ENCODE measurements at regions not wholly inside any gene's neighbourhood (a gene's known extent, or its start where the extent isn't known, plus 50 kb on each side); places are given as distances from the start of the nearest gene placed in this dataset.

DNA sequence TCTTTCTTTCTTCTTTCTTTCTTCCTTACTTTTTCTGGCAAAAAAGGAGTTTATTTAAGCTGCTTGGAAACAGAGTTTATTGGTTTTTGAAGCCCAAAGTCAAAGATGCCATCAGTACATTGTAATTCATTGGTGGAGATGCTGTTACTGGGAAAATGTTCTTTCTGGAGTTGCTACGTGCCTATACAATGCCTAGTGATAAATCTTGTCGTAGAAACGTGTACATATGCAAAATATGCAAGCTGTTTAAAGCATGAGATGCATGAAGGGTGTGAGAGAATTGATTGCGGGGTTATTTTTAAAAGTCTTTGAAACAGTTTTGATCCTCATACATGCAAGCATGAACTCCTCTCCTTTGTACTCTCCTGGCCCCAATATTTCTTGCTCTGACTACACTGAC is 1060.6 kb upstream of the NCAM2 start:
- TF ChIP-seq, protein P1, sequence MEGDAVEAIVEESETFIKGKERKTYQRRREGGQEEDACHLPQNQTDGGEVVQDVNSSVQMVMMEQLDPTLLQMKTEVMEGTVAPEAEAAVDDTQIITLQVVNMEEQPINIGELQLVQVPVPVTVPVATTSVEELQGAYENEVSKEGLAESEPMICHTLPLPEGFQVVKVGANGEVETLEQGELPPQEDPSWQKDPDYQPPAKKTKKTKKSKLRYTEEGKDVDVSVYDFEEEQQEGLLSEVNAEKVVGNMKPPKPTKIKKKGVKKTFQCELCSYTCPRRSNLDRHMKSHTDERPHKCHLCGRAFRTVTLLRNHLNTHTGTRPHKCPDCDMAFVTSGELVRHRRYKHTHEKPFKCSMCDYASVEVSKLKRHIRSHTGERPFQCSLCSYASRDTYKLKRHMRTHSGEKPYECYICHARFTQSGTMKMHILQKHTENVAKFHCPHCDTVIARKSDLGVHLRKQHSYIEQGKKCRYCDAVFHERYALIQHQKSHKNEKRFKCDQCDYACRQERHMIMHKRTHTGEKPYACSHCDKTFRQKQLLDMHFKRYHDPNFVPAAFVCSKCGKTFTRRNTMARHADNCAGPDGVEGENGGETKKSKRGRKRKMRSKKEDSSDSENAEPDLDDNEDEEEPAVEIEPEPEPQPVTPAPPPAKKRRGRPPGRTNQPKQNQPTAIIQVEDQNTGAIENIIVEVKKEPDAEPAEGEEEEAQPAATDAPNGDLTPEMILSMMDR (IDR thresholded peaks at IDR 0.05) = no peak
- TF ChIP-seq POLR2AphosphoS5 (IDR thresholded peaks at IDR 0.05) = no peak
